ENCODE measurements at regions not wholly inside any gene's neighbourhood (a gene's known extent, or its start where the extent isn't known, plus 50 kb on each side); places are given as distances from the start of the nearest gene placed in this dataset.

GRCh38 chr3:25887907-25888306, 98.0 kb downstream of the OXSM start (continued):
- TF ChIP-seq ZNF565 (CRISPR knock-in tag; conservative IDR thresholded peaks at IDR 0.05; ENCODE audit: low read depth) (no peak), ISL1 (CRISPR knock-in tag; IDR thresholded peaks at IDR 0.05) (no peak)

- TF ChIP-seq CREB5 (CRISPR knock-in tag; IDR thresholded peaks at IDR 0.05; ENCODE audit: low read depth) (no peak), ISL1 (CRISPR knock-in tag; IDR thresholded peaks at IDR 0.05) (no peak), CSDC2 (CRISPR knock-in tag; IDR thresholded peaks at IDR 0.05) (no peak), OSR1 (CRISPR knock-in tag; IDR thresholded peaks at IDR 0.05) (no peak), TOX (CRISPR knock-in tag; IDR thresholded peaks at IDR 0.05; ENCODE audit: borderline replicate concordance) (no peak), CSRNP3 (CRISPR knock-in tag; IDR thresholded peaks at IDR 0.05) (no peak), ZC3H10 (CRISPR knock-in tag; IDR thresholded peaks at IDR 0.05) (no peak), POU6F1 (CRISPR knock-in tag; IDR thresholded peaks at IDR 0.05; ENCODE audit: borderline replicate concordance, low read depth) (no peak), BACH2 (CRISPR knock-in tag; IDR thresholded peaks at IDR 0.05; ENCODE audit: borderline replicate concordance) (no peak), ZNF70 (CRISPR knock-in tag; IDR thresholded peaks at IDR 0.05) (no peak), PPARA (CRISPR knock-in tag; IDR thresholded peaks at IDR 0.05; ENCODE audit: borderline replicate concordance) (no peak)
- ATAC-seq, result no peak
Measured at GRCh38 chr3:25888892-25889524, 99.1 kb downstream of the OXSM start.

GRCh38 chr3:25889525-25889917, 99.6 kb downstream of the OXSM start:
- TF ChIP-seq PPARA (CRISPR knock-in tag; IDR thresholded peaks at IDR 0.05; ENCODE audit: borderline replicate concordance), result no peak
- TF ChIP-seq SNAI2 (CRISPR knock-in tag; IDR thresholded peaks at IDR 0.05), result no peak
- TF ChIP-seq PATZ1 (CRISPR knock-in tag; IDR thresholded peaks at IDR 0.05; ENCODE audit: borderline replicate concordance), result no peak
- no peak for TF ChIP-seq ESRRG (CRISPR knock-in tag; IDR thresholded peaks at IDR 0.05)
- TF ChIP-seq BACH2 (CRISPR knock-in tag; IDR thresholded peaks at IDR 0.05; ENCODE audit: borderline replicate concordance), result no peak
- TF ChIP-seq TSHZ2 (CRISPR knock-in tag; IDR thresholded peaks at IDR 0.05), result no peak
- no peak for TF ChIP-seq ZNF70 (CRISPR knock-in tag; IDR thresholded peaks at IDR 0.05)
- no peak for TF ChIP-seq ZNF8 (CRISPR knock-in tag; IDR thresholded peaks at IDR 0.05)
- no peak for TF ChIP-seq ISL1 (CRISPR knock-in tag; IDR thresholded peaks at IDR 0.05)
- TF ChIP-seq POU6F1 (CRISPR knock-in tag; IDR thresholded peaks at IDR 0.05; ENCODE audit: borderline replicate concordance, low read depth), result no peak
- no peak for TF ChIP-seq GLIS3 (CRISPR knock-in tag; IDR thresholded peaks at IDR 0.05)
- no peak for TF ChIP-seq ZNF565 (CRISPR knock-in tag; conservative IDR thresholded peaks at IDR 0.05; ENCODE audit: low read depth)
- TF ChIP-seq CSDC2 (CRISPR knock-in tag; IDR thresholded peaks at IDR 0.05), result no peak
- no peak for TF ChIP-seq ARNTL (CRISPR knock-in tag; IDR thresholded peaks at IDR 0.05; ENCODE audit: borderline replicate concordance, low read depth)
- TF ChIP-seq TCF4 (CRISPR knock-in tag; IDR thresholded peaks at IDR 0.05; ENCODE audit: borderline replicate concordance), result no peak
- TF ChIP-seq ZC3H10 (CRISPR knock-in tag; IDR thresholded peaks at IDR 0.05), result no peak
- no peak for TF ChIP-seq ZFP30 (CRISPR knock-in tag; IDR thresholded peaks at IDR 0.05)
- TF ChIP-seq CREB5 (CRISPR knock-in tag; IDR thresholded peaks at IDR 0.05; ENCODE audit: low read depth), result no peak
- ATAC-seq, result no peak

Data from SK-N-SH treated with all-trans-retinoic acid at 6 μM for 48 hours (cell line).